Brain pericyte (primary cell): ENCODE measurements at regions not wholly inside any gene's neighbourhood (a gene's known extent, or its start where the extent isn't known, plus 50 kb on each side); places are given as distances from the start of the nearest gene placed in this dataset.

Source experiments
- DNase-seq: peaks from one replicate; pipeline ENCODE4 v3.0.0-alpha.2; 2012; ENCODE audit warnings: low read depth, low spot score

GRCh38 chrX:42096265-42096920, 173.0 kb upstream of the CASK start:
- DNase-seq, result no peak

- no peak for DNase-seq
Observed at GRCh38 chrX:42094218-42094617, 170.9 kb upstream of the CASK start.

GRCh38 chrX:42093756-42094155, 170.4 kb upstream of the CASK start:
- no peak for DNase-seq

- DNase-seq, result no peak
Observed at GRCh38 chrX:42090395-42090794, 167.0 kb upstream of the CASK start.

- DNase-seq, result no peak
Observed at GRCh38 chrX:42089031-42089430, 165.7 kb upstream of the CASK start.

- no peak for DNase-seq
Observed at GRCh38 chrX:42087960-42088359, 164.6 kb upstream of the CASK start.

- DNase-seq, result no peak
Observed at GRCh38 chrX:42085836-42086235, 162.5 kb upstream of the CASK start.

- no peak for DNase-seq
Observed at GRCh38 chrX:42079968-42080367, 156.6 kb upstream of the CASK start.

GRCh38 chrX:42077675-42078074, 154.3 kb upstream of the CASK start:
- DNase-seq, result no peak

GRCh38 chrX:42075032-42075431, 151.7 kb upstream of the CASK start:
- no peak for DNase-seq

GRCh38 chrX:42073448-42073847, 150.1 kb upstream of the CASK start:
- DNase-seq, result no peak

- no peak for DNase-seq
Observed at GRCh38 chrX:42070866-42071265, 147.5 kb upstream of the CASK start.

- DNase-seq, result no peak
Observed at GRCh38 chrX:42054256-42054655, 130.9 kb upstream of the CASK start.

- DNase-seq, result no peak
Observed at GRCh38 chrX:42050345-42050744, 127.0 kb upstream of the CASK start.

- no peak for DNase-seq
Observed at GRCh38 chrX:42047886-42048285, 124.5 kb upstream of the CASK start.

GRCh38 chrX:42028109-42028508, 104.8 kb upstream of the CASK start:
- DNase-seq, result no peak

GRCh38 chrX:42027367-42028000, 104.1 kb upstream of the CASK start:
- DNase-seq, result no peak

- DNase-seq, result no peak
Observed at GRCh38 chrX:42025861-42026260, 102.5 kb upstream of the CASK start.

- no peak for DNase-seq
Observed at GRCh38 chrX:42023122-42023521, 99.8 kb upstream of the CASK start.

GRCh38 chrX:42022158-42022557, 98.8 kb upstream of the CASK start:
- no peak for DNase-seq

- DNase-seq, result no peak
Observed at GRCh38 chrX:42021058-42021457, 97.7 kb upstream of the CASK start.

GRCh38 chrX:42020225-42020624, 96.9 kb upstream of the CASK start:
- no peak for DNase-seq

GRCh38 chrX:42017971-42018370, 94.6 kb upstream of the CASK start:
- no peak for DNase-seq

GRCh38 chrX:42000836-42001235, 77.5 kb upstream of the CASK start:
- no peak for DNase-seq
